ENCODE measurements at regions not wholly inside any gene's neighbourhood (a gene's known extent, or its start where the extent isn't known, plus 50 kb on each side); places are given as distances from the start of the nearest gene placed in this dataset.

DNA sequence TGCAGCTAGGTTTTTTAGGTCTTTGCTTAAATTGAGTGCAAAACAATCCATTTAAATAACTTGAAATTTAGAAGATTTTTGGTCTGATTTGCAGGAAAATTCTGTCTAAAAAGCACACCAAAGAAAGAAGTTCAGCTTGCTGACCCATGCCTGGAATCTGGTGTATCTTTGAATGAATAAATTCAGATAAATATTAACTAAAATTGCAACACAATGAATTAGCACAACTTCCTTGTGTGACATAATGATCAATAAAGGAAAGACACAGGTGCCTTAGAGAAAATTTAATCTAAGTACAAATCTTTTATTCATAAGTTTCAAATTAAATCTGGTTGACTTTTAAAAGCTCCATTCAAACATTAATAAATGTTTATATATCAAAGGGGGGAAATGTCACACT is 791.5 kb upstream of the LCORL start (continued):
- TF ChIP-seq, protein P1, sequence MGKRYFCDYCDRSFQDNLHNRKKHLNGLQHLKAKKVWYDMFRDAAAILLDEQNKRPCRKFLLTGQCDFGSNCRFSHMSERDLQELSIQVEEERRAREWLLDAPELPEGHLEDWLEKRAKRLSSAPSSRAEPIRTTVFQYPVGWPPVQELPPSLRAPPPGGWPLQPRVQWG (CRISPR knock-in tag; IDR thresholded peaks at IDR 0.05; ENCODE audit: borderline replicate concordance, low read depth), result no peak
- TF ChIP-seq KMT2B (CRISPR knock-in tag; IDR thresholded peaks at IDR 0.05) (no peak), ELF3 (CRISPR knock-in tag; IDR thresholded peaks at IDR 0.05) (no peak), ZNF317 (CRISPR knock-in tag; IDR thresholded peaks at IDR 0.05) (no peak), ZC3H13 (CRISPR knock-in tag; IDR thresholded peaks at IDR 0.05) (no peak)

DNA sequence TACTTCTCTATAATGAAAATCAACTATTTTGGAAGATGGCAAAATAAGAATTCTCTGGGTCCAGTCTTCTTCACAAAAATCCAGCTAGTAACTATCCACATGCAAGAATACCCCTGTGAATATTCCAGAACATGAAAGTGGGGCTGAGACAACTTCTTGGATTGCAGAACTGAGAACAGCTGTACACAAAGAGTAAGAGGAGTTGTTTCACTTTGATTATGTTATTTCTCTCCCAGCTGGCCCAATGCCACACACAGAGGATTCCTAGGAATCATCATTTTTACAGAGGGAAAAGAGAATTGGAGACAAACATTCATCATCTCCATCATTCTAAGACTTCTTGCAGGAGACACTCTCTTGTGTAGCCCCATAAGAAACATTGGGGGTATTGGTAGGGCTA is 782.2 kb upstream of the LCORL start:
- ATAC-seq (no peak), DNase-seq (ENCODE audit: low spot score) (no peak), FAIRE-seq (no peak)
- no peak overlapping the region for H3K4me3 ChIP-seq (replicated peaks in 1 of 3; ENCODE audit: insufficient read depth in 1 of 3, low read depth in 2 of 3, low read length in 3 of 3)
- H4K20me1 ChIP-seq (ENCODE audit: insufficient read depth, low read length), result no peaks in the 10 kb centered on the region
- H3K79me2 ChIP-seq (ENCODE audit: insufficient read depth, low read length), result no peaks in the 10 kb centered on the region
- no peak overlapping the region for H3K9ac ChIP-seq (ENCODE audit: insufficient read depth, low read depth, low read length)
- in situ Hi-C loops (cut with HindIII; ENCODE audit: extremely low pct_ligation_motif_present, low pct_unique_long_range_greater_than_20kb), result no loop called here
- intact Hi-C loops (cut with micrococcal nuclease; ENCODE audit: unreplicated experiment), result no loop called here
- H3K4me1 ChIP-seq (ENCODE audit: insufficient read depth, low read length), result no peaks in the 10 kb centered on the region
- H2AFZ ChIP-seq (ENCODE audit: low read length), result no peak overlapping the region
- no peaks in the 10 kb centered on the region for H3K27me3 ChIP-seq (ENCODE audit: control insufficient read depth in 1 of 2, insufficient read depth in 2 of 2, low read length in 2 of 2)
- peaks cover 95% of the 10 kb centered on the region for H3K9me3 ChIP-seq (ENCODE audit: low read length)
- no peaks in the 10 kb centered on the region for H3K36me3 ChIP-seq (replicated peaks in 1 of 2; ENCODE audit: control insufficient read depth in 1 of 2, insufficient read depth in 2 of 2, low read length in 2 of 2)
- H3K4me2 ChIP-seq (ENCODE audit: low read depth, low read length), result no peak overlapping the region
- CTCF ChIA-PET (ENCODE audit: low intra/inter-chr PET ratio, low total read pairs), result no interaction called here
- no peak overlapping the region for H3K27ac ChIP-seq (ENCODE audit: extremely low read length, insufficient read depth, low read length)
- POLR2A ChIA-PET, result no interaction called here
- no TSS peak for BruUV-seq (replicated peaks)
- TF ChIP-seq, protein P2, sequence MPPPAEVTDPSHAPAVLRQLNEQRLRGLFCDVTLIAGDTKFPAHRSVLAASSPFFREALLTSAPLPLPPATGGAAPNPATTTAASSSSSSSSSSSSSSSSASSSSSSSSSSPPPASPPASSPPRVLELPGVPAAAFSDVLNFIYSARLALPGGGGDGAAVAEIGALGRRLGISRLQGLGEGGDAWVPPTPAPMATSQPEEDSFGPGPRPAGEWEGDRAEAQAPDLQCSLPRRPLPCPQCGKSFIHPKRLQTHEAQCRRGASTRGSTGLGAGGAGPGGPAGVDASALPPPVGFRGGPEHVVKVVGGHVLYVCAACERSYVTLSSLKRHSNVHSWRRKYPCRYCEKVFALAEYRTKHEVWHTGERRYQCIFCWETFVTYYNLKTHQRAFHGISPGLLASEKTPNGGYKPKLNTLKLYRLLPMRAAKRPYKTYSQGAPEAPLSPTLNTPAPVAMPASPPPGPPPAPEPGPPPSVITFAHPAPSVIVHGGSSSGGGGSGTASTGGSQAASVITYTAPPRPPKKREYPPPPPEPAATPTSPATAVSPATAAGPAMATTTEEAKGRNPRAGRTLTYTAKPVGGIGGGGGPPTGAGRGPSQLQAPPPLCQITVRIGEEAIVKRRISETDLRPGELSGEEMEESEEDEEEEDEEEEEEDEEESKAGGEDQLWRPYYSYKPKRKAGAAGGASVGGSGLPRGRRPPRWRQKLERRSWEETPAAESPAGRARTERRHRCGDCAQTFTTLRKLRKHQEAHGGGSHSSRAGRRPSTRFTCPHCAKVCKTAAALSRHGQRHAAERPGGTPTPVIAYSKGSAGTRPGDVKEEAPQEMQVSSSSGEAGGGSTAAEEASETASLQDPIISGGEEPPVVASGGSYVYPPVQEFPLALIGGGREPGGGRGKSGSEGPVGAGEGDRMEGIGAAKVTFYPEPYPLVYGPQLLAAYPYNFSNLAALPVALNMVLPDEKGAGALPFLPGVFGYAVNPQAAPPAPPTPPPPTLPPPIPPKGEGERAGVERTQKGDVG (CRISPR knock-in tag; IDR thresholded peaks at IDR 0.05; ENCODE audit: borderline replicate concordance), result no peak
- no peak for TF ChIP-seq MAFG (CRISPR knock-in tag; IDR thresholded peaks at IDR 0.05)
- TF ChIP-seq EP300 (IDR thresholded peaks at IDR 0.05; ENCODE audit: low read depth in 2 of 2, low read length in 2 of 2), result no peak
- TF ChIP-seq EP300 (CRISPR knock-in tag; IDR thresholded peaks at IDR 0.05; ENCODE audit: borderline replicate concordance), result no peak
- no peak for TF ChIP-seq TCF12 (IDR thresholded peaks at IDR 0.05)
- no peak for TF ChIP-seq TCF12 (CRISPR knock-in tag; IDR thresholded peaks at IDR 0.05)
- TF ChIP-seq ATF5 (CRISPR knock-in tag; IDR thresholded peaks at IDR 0.05; ENCODE audit: low read depth), result no peak
- TF ChIP-seq, protein P3, sequence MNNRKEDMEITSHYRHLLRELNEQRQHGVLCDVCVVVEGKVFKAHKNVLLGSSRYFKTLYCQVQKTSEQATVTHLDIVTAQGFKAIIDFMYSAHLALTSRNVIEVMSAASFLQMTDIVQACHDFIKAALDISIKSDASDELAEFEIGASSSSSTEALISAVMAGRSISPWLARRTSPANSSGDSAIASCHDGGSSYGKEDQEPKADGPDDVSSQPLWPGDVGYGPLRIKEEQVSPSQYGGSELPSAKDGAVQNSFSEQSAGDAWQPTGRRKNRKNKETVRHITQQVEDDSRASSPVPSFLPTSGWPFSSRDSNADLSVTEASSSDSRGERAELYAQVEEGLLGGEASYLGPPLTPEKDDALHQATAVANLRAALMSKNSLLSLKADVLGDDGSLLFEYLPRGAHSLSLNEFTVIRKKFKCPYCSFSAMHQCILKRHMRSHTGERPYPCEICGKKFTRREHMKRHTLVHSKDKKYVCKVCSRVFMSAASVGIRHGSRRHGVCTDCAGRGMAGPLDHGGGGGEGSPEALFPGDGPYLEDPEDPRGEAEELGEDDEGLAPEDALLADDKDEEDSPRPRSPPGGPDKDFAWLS (CRISPR knock-in tag; IDR thresholded peaks at IDR 0.05; ENCODE audit: borderline replicate concordance), result no peak
- no peak for TF ChIP-seq ZNF33A (CRISPR knock-in tag; IDR thresholded peaks at IDR 0.05; ENCODE audit: borderline replicate concordance)
- TF ChIP-seq ZNF430 (CRISPR knock-in tag; IDR thresholded peaks at IDR 0.05), result no peak
- TF ChIP-seq ZBTB7B (CRISPR knock-in tag; IDR thresholded peaks at IDR 0.05), result no peak
- TF ChIP-seq MTA3 (CRISPR knock-in tag; IDR thresholded peaks at IDR 0.05), result no peak
- no peak for TF ChIP-seq ISX (CRISPR knock-in tag; conservative IDR thresholded peaks at IDR 0.05)
- no peak for TF ChIP-seq DNMT1 (CRISPR knock-in tag; IDR thresholded peaks at IDR 0.05)
- TF ChIP-seq SKI (IDR thresholded peaks at IDR 0.05; ENCODE audit: partially characterized antibody), result no peak
- TF ChIP-seq KDM5B (CRISPR knock-in tag; IDR thresholded peaks at IDR 0.05; ENCODE audit: borderline replicate concordance), result no peak

All from HepG2 (cell line).